H1 (cell line): ENCODE measurements at regions not wholly inside any gene's neighbourhood (a gene's known extent, or its start where the extent isn't known, plus 50 kb on each side); places are given as distances from the start of the nearest gene placed in this dataset.

ENCODE experiments used
- CTCF ChIA-PET: fragments of 300-600 bp; sonication (Branson Sonifier 250); formaldehyde crosslinking; loops from one replicate; lab custom pipeline; 2021; ENCODE audit not compliant: partially characterized antibody; lab: Charles Lee
- POLR2A ChIA-PET: fragments of 300-600 bp; sonication (Branson Sonifier 250); formaldehyde crosslinking; loops from one replicate; lab custom pipeline; 2021; ENCODE audit warnings: inconsistent platforms; ENCODE audit not compliant: partially characterized antibody; lab: Charles Lee
- DNase-seq, 2 experiments: peaks; one replicate each; pipeline versions ENCODE4 v3.0.0 to v3.0.0-alpha.2; 2010 to 2022; ENCODE audit warnings: low spot score in 2 of 2, low read depth in 1 of 2, mixed read lengths in 1 of 2
- FAIRE-seq: peaks from 2 replicates; lab custom pipeline; 2011; peaks lifted over from hg19 to GRCh38; lab: Jason Lieb, UNC
- H2AFZ ChIP-seq: 2 replicates; pipeline ENCODE4 v1.8.1; 2012; ENCODE audit warnings: low read length, inconsistent platforms
- H2AK5ac ChIP-seq: 2 replicates; pipeline ENCODE4 v1.6.1; 2013; ENCODE audit warnings: low read depth, low read length
- H2BK120ac ChIP-seq: replicated peaks from 2 replicates; pipeline ENCODE3; 2013; ENCODE audit warnings: low read depth, low read length, inconsistent platforms
- H2BK12ac ChIP-seq: 2 replicates; pipeline ENCODE4 v1.6.1; 2013; ENCODE audit warnings: low read depth, low read length
- H2BK15ac ChIP-seq: 2 replicates; pipeline ENCODE4 v1.6.1; 2013; ENCODE audit warnings: low read length
- H2BK20ac ChIP-seq: 2 replicates; pipeline ENCODE4 v1.6.1; 2013; ENCODE audit warnings: low read length
- H2BK5ac ChIP-seq: 2 replicates; pipeline ENCODE4 v1.6.1; 2013; ENCODE audit warnings: low read depth, low read length
- H3K14ac ChIP-seq: 2 replicates; pipeline ENCODE4 v1.6.1; 2013; ENCODE audit warnings: inconsistent platforms; ENCODE audit not compliant: insufficient read length
- H3K18ac ChIP-seq: 2 replicates; pipeline ENCODE4 v1.6.1; 2013; ENCODE audit warnings: low read length; ENCODE audit errors: extremely low read depth
- H3K23ac ChIP-seq: 2 replicates; pipeline ENCODE4 v1.6.1; 2013; ENCODE audit warnings: inconsistent platforms; ENCODE audit not compliant: insufficient read length
- H3K23me2 ChIP-seq: 2 replicates; pipeline ENCODE4 v1.6.1; 2013; ENCODE audit warnings: low read depth, low read length
- H3K27ac ChIP-seq: 2 replicates; pipeline ENCODE4 v1.6.1; 2011; ENCODE audit warnings: low read depth, low read length, inconsistent platforms
- H3K27me3 ChIP-seq, 4 experiments: replicated peaks in 1 of 4; 1 replicate in 1 of 4; 2 replicates in 3 of 4; pipeline versions ENCODE4 v1.6.1 to v1.8.1; 2011 to 2013; ENCODE audit warnings: low read length in 3 of 4, mild to moderate bottlenecking in 3 of 4, inconsistent platforms in 2 of 4, mixed read lengths in 2 of 4, moderate library complexity in 1 of 4; ENCODE audit not compliant: control insufficient read depth in 3 of 4, insufficient read depth in 3 of 4; ENCODE audit errors: extremely low read depth in 1 of 4
- H3K36me3 ChIP-seq, 4 experiments: 2 replicates each; pipeline versions ENCODE4 v1.6.1 to v1.8.1; 2011 to 2013; ENCODE audit warnings: mild to moderate bottlenecking in 4 of 4, low read length in 3 of 4, moderate library complexity in 2 of 4, control low read depth in 1 of 4, inconsistent platforms in 1 of 4; ENCODE audit not compliant: insufficient read depth in 4 of 4, control insufficient read depth in 2 of 4
- H3K4ac ChIP-seq: replicated peaks from 2 replicates; pipeline ENCODE3; 2013; ENCODE audit warnings: low read length, low read depth, mixed read lengths, inconsistent platforms; ENCODE audit not compliant: insufficient read length
- H3K4me1 ChIP-seq, 4 experiments: replicated peaks in 1 of 4; 1 replicate in 1 of 4; 2 replicates in 3 of 4; pipeline versions ENCODE4 v1.6.1 to v1.8.1; 2011 to 2013; ENCODE audit warnings: low read length in 3 of 4, inconsistent platforms in 2 of 4, mixed read lengths in 1 of 4; ENCODE audit not compliant: insufficient read depth in 4 of 4, control insufficient read depth in 3 of 4
- H3K4me2 ChIP-seq, 2 experiments: 2 replicates each; pipeline versions ENCODE4 v1.6.1 to v1.8.1; 2011 to 2013; ENCODE audit warnings: low read depth in 2 of 2, low read length in 2 of 2, control low read depth in 1 of 2, inconsistent platforms in 1 of 2, mild to moderate bottlenecking in 1 of 2; ENCODE audit not compliant: insufficient read depth in 1 of 2
- H3K4me3 ChIP-seq, 4 experiments: fragments of 200-600, 300-600 bp in 1 of 4; sonication (generic), shearing (Covaris generic), sonication (Bioruptor Twin) in 1 of 4; 2 replicates each; pipeline versions ENCODE4 v1.5.1 to v1.8.1; 2011 to 2016; ENCODE audit warnings: low read length in 4 of 4, low read depth in 3 of 4, control low read depth in 2 of 4, inconsistent platforms in 2 of 4, mild to moderate bottlenecking in 2 of 4, mixed read lengths in 1 of 4, moderate library complexity in 1 of 4; ENCODE audit not compliant: insufficient read depth in 2 of 4; ENCODE audit errors: extremely low read depth in 1 of 4
- H3K56ac ChIP-seq: replicated peaks from 2 replicates; pipeline ENCODE3; 2013; ENCODE audit warnings: low read depth, mild to moderate bottlenecking, mixed read lengths, low read length, inconsistent platforms; ENCODE audit not compliant: insufficient read length
- H3K79me1 ChIP-seq: 2 replicates; pipeline ENCODE4 v1.6.1; 2013; ENCODE audit warnings: low read depth, low read length, control low read depth
- H3K79me2 ChIP-seq, 2 experiments: 2 replicates each; pipeline versions ENCODE4 v1.6.1 to v1.8.1; 2012 to 2013; ENCODE audit warnings: low read length in 2 of 2, mild to moderate bottlenecking in 2 of 2, inconsistent platforms in 1 of 2; ENCODE audit not compliant: insufficient read depth in 2 of 2, control insufficient read depth in 1 of 2
- H3K9ac ChIP-seq, 4 experiments: replicated peaks in 1 of 4; 1 replicate in 1 of 4; 2 replicates in 3 of 4; pipeline versions ENCODE4 v1.6.1 to v1.8.1; 2011 to 2013; ENCODE audit warnings: low read depth in 3 of 4, low read length in 3 of 4, control low read depth in 2 of 4, mild to moderate bottlenecking in 2 of 4, moderate library complexity in 2 of 4, inconsistent platforms in 1 of 4; ENCODE audit errors: extremely low read depth in 1 of 4
- H3K9me3 ChIP-seq, 2 experiments: 2 replicates each; pipeline versions ENCODE4 v1.6.1 to v1.8.1; 2012 to 2013; ENCODE audit warnings: mild to moderate bottlenecking in 2 of 2, moderate library complexity in 2 of 2, control low read depth in 1 of 2, inconsistent platforms in 1 of 2, low read depth in 1 of 2, low read length in 1 of 2, mixed read lengths in 1 of 2; ENCODE audit not compliant: insufficient read depth in 2 of 2
- H4K20me1 ChIP-seq, 2 experiments: replicated peaks in 1 of 2; 2 replicates each; pipeline versions ENCODE3 to v1.8.1; 2011 to 2013; ENCODE audit warnings: inconsistent platforms in 2 of 2, low read length in 2 of 2, mild to moderate bottlenecking in 1 of 2; ENCODE audit not compliant: insufficient read depth in 2 of 2, control insufficient read depth in 1 of 2
- H4K5ac ChIP-seq: 2 replicates; pipeline ENCODE4 v1.6.1; 2013; ENCODE audit warnings: low read length, low read depth, mixed read lengths, inconsistent platforms; ENCODE audit not compliant: insufficient read length
- H4K8ac ChIP-seq: 2 replicates; pipeline ENCODE4 v1.8.0; 2013; ENCODE audit warnings: mild to moderate bottlenecking, moderate library complexity, low read length, inconsistent platforms; ENCODE audit not compliant: insufficient read depth; ENCODE audit errors: extremely low read depth
- H4K91ac ChIP-seq: replicated peaks from 2 replicates; pipeline ENCODE3; 2013; ENCODE audit warnings: low read length, mixed read lengths, inconsistent platforms; ENCODE audit not compliant: insufficient read length
- HDAC2 ChIP-seq, 2 experiments: fragments of 300-600 bp in 1 of 2; sonication (generic) in 1 of 2; IDR thresholded peaks; 2 replicates each; pipeline ENCODE4 v1.6.1; 2011 to 2012; ENCODE audit warnings: low read depth in 2 of 2, low read length in 2 of 2, mild to moderate bottlenecking in 2 of 2, moderate library complexity in 2 of 2, borderline replicate concordance in 1 of 2, inconsistent platforms in 1 of 2
- NANOG ChIP-seq: IDR thresholded peaks from 2 replicates; pipeline ENCODE4 v1.6.1; 2011; ENCODE audit warnings: low read length, low read depth, mild to moderate bottlenecking, inconsistent platforms; ENCODE audit not compliant: insufficient read depth, poor library complexity, severe bottlenecking
- POU5F1 ChIP-seq: IDR thresholded peaks from 2 replicates; pipeline ENCODE4 v1.6.1; 2011; ENCODE audit warnings: low read depth, mild to moderate bottlenecking, low read length, moderate library complexity
- RXRA ChIP-seq: IDR thresholded peaks from 2 replicates; pipeline ENCODE4 v1.6.1; 2011; ENCODE audit warnings: low read depth, mild to moderate bottlenecking, low read length, moderate library complexity; ENCODE audit not compliant: insufficient read depth
- SIX5 ChIP-seq: IDR thresholded peaks from 2 replicates; pipeline ENCODE4 v1.6.1; 2011; ENCODE audit warnings: mild to moderate bottlenecking, low read depth, low read length
- SP4 ChIP-seq: IDR thresholded peaks from 2 replicates; pipeline ENCODE4 v1.6.1; 2012; ENCODE audit warnings: low read length, inconsistent platforms
- WGBS, 2 experiments: shearing (Covaris generic) in 1 of 2; methylation state at CpG; one replicate each; pipeline versions ENCODE4 v1.1.6 to v1.1.7; 2013 to 2015; ENCODE audit warnings: low lambda C conversion rate in 2 of 2, mixed read lengths in 2 of 2, inconsistent platforms in 1 of 2, low coverage in 1 of 2, missing lambda C conversion rate in 1 of 2; ENCODE audit not compliant: insufficient replicate concordance in 2 of 2, insufficient coverage in 1 of 2, insufficient read length in 1 of 2; ENCODE audit errors: extremely low coverage in 1 of 2, missing lambda C conversion rate in 1 of 2; 5-methylcytosine and 5-hydroxymethylcytosine counted together

- no peaks in the 10 kb centered on the region for H3K79me2 ChIP-seq
- 12% methylated on average over 3 of the region's 3 CpGs; no CpG with 5 or more reads in 1 of the 2 experiments for WGBS, 2 experiments
- H3K18ac ChIP-seq: no peak overlapping the region
- H3K23me2 ChIP-seq: no peaks in the 10 kb centered on the region
- no peak overlapping the region for H3K56ac ChIP-seq
- DNase-seq: peak in 1 of 2 experiments; percentile 49
- peaks cover 0 to 12% (median 8%) of the 10 kb centered on the region in 4 experiments; a peak in 4 of 7 replicates for H3K27me3 ChIP-seq
- no peak overlapping the region for H2BK120ac ChIP-seq
- ChIA-PET CTCF (interaction anchor here (0.8 to 2.0 kb wide), 6 partner anchors 9 to 171 kb away, joined by 3 to 6 read pairs (median 4); partner anchors contain the start of gene STT3B), POLR2A (interaction anchor here (1.9 kb wide), 1 partner anchor 141 kb away, joined by 8 read pairs; the partner anchor contains the start of gene STT3B)
- no peak overlapping the region for H3K14ac ChIP-seq
- H2BK5ac ChIP-seq: no peak overlapping the region
- H2BK12ac ChIP-seq: no peak overlapping the region
- H3K36me3 ChIP-seq: no peaks in the 10 kb centered on the region
- H4K91ac ChIP-seq: no peak overlapping the region
- H3K4me1 ChIP-seq: peaks cover 0 to 8% (median 4%) of the 10 kb centered on the region in 4 experiments; a peak in 4 of 7 replicates
- H3K79me1 ChIP-seq: no peaks in the 10 kb centered on the region
- H3K4me2 ChIP-seq: peak overlapping the region; percentile 9 to 35; a peak in 2 of 4 replicates
- 0 out of 4 replicates have a peak, but pooled peaks cover 0 to 3% of the 10 kb centered on the region in 2 experiments for H3K9me3 ChIP-seq
- no peak overlapping the region for H3K27ac ChIP-seq
- H2AFZ ChIP-seq: no peak overlapping the region
- H4K5ac ChIP-seq: no peak overlapping the region
- no peak overlapping the region for H2BK20ac ChIP-seq
- H4K8ac ChIP-seq: no peak overlapping the region
- H2AK5ac ChIP-seq: no peak overlapping the region
- TF ChIP-seq SP4: no peak
- peak; percentile 58; the same call in 1 of the 2 replicates for TF ChIP-seq POU5F1
- peak; percentile 61; the same call in 1 of the 2 replicates for TF ChIP-seq RXRA
- TF ChIP-seq NANOG: peak; percentile 61
- no peak for TF ChIP-seq SIX5
- 0 out of 4 replicates have a peak, but pooled peaks of 1 of the 2 experiments have one; percentile 61 for TF ChIP-seq HDAC2 (IDR thresholded peaks at IDR 0.05; ENCODE audit: borderline replicate concordance in 1 of 2, low read depth in 2 of 2, low read length in 2 of 2)
- TF ChIP-seq, all 59 proteins: peak for 4
- Histone ChIP-seq H3K9ac (no peak overlapping the region), H3K23ac (no peak overlapping the region), H3K4me3 (no peak overlapping the region), H4K20me1 (peaks cover 1 to 2% of the 10 kb centered on the region in 2 experiments), H3K4ac (no peak overlapping the region), H2BK15ac (no peak overlapping the region)
- peak; percentile 89 for FAIRE-seq
Observed at GRCh38 chr3:31391150-31391549, 141.6 kb upstream of the STT3B start.
